Mesenchymal stem cell (in vitro differentiated cells and primary cell): ENCODE measurements at regions not wholly inside any gene's neighbourhood (a gene's known extent, or its start where the extent isn't known, plus 50 kb on each side); places are given as distances from the start of the nearest gene placed in this dataset.

Source experiments
- DNase-seq: peaks from one replicate; pipeline ENCODE4 v3.0.0-alpha.2; 2013
- H2AFZ ChIP-seq: one replicate; pipeline ENCODE4 v1.6.1; 2013; ENCODE audit warnings: low read depth, mild to moderate bottlenecking, control low read depth, inconsistent platforms, low read length, moderate library complexity
- H2AK5ac ChIP-seq: 2 replicates; pipeline ENCODE4 v1.6.1; 2013; ENCODE audit warnings: low read length, moderate library complexity, mild to moderate bottlenecking, inconsistent platforms; ENCODE audit not compliant: severe bottlenecking
- H2BK120ac ChIP-seq: one replicate; pipeline ENCODE4 v1.6.1; 2013; ENCODE audit warnings: low read depth, mild to moderate bottlenecking, inconsistent platforms, low read length, moderate library complexity
- H2BK12ac ChIP-seq, 2 experiments: one replicate each; pipeline ENCODE4 v1.6.1; 2013; ENCODE audit warnings: inconsistent platforms in 2 of 2, low read length in 2 of 2, mild to moderate bottlenecking in 2 of 2, moderate library complexity in 2 of 2, control low read depth in 1 of 2
- H2BK15ac ChIP-seq: one replicate; pipeline ENCODE4 v1.6.1; 2013; ENCODE audit warnings: mild to moderate bottlenecking, low read depth, inconsistent platforms; ENCODE audit not compliant: poor library complexity, severe bottlenecking
- H2BK5ac ChIP-seq: 2 replicates; pipeline ENCODE4 v1.6.1; 2013; ENCODE audit warnings: low read depth, mild to moderate bottlenecking, low read length, control low read depth, inconsistent platforms; ENCODE audit not compliant: poor library complexity, severe bottlenecking
- H3K14ac ChIP-seq, 2 experiments: one replicate each; pipeline ENCODE4 v1.6.1; 2013; ENCODE audit warnings: inconsistent platforms in 2 of 2, low read length in 2 of 2, control low read depth in 1 of 2, mild to moderate bottlenecking in 1 of 2, moderate library complexity in 1 of 2
- H3K18ac ChIP-seq, 2 experiments: one replicate each; pipeline ENCODE4 v1.6.1; 2013; ENCODE audit warnings: inconsistent platforms in 2 of 2, low read length in 2 of 2, control low read depth in 1 of 2, low read depth in 1 of 2, mild to moderate bottlenecking in 1 of 2
- H3K23ac ChIP-seq, 2 experiments: one replicate each; pipeline ENCODE4 v1.6.1; 2013; ENCODE audit warnings: inconsistent platforms in 2 of 2, low read length in 2 of 2, mild to moderate bottlenecking in 2 of 2, moderate library complexity in 2 of 2, control low read depth in 1 of 2
- H3K27ac ChIP-seq: 2 replicates; pipeline ENCODE4 v1.5.1; 2013; ENCODE audit warnings: mild to moderate bottlenecking, moderate library complexity, low read length, control low read depth, inconsistent platforms; ENCODE audit not compliant: poor library complexity, severe bottlenecking
- H3K27me3 ChIP-seq, 2 experiments: 2 replicates each; pipeline versions ENCODE4 v1.6.1 to v1.7.0; 2013; ENCODE audit warnings: low read length in 2 of 2, mild to moderate bottlenecking in 2 of 2, moderate library complexity in 2 of 2, control low read depth in 1 of 2, inconsistent platforms in 1 of 2; ENCODE audit not compliant: control insufficient read depth in 1 of 2, insufficient read depth in 1 of 2
- H3K36me3 ChIP-seq, 2 experiments: 2 replicates each; pipeline versions ENCODE4 v1.6.1 to v1.7.0; 2013; ENCODE audit warnings: low read length in 2 of 2, control low read depth in 1 of 2, inconsistent platforms in 1 of 2, low read depth in 1 of 2, mild to moderate bottlenecking in 1 of 2; ENCODE audit not compliant: insufficient read depth in 2 of 2, control insufficient read depth in 1 of 2
- H3K4ac ChIP-seq, 2 experiments: one replicate each; pipeline ENCODE4 v1.6.1; 2013; ENCODE audit warnings: inconsistent platforms in 2 of 2, low read length in 2 of 2, mild to moderate bottlenecking in 2 of 2, moderate library complexity in 2 of 2, control low read depth in 1 of 2, low read depth in 1 of 2
- H3K4me1 ChIP-seq: 2 replicates; pipeline ENCODE4 v1.6.1; 2013; ENCODE audit warnings: low read depth, low read length, control low read depth; ENCODE audit not compliant: control insufficient read depth, insufficient read depth
- H3K4me2 ChIP-seq: 2 replicates; pipeline ENCODE4 v1.6.1; 2013; ENCODE audit warnings: low read length, mild to moderate bottlenecking, inconsistent platforms; ENCODE audit not compliant: poor library complexity, severe bottlenecking
- H3K4me3 ChIP-seq, 2 experiments: 2 replicates each; pipeline versions ENCODE4 v1.5.1 to v1.7.0; 2013; ENCODE audit warnings: low read length in 2 of 2, mild to moderate bottlenecking in 2 of 2, control low read depth in 1 of 2, low read depth in 1 of 2; ENCODE audit not compliant: insufficient read depth in 1 of 2
- H3K79me1 ChIP-seq: replicated peaks from 2 replicates; pipeline ENCODE4 v1.6.1; 2013; ENCODE audit warnings: mild to moderate bottlenecking, control low read depth, low read length, inconsistent platforms; ENCODE audit not compliant: poor library complexity, severe bottlenecking
- H3K9ac ChIP-seq: 2 replicates; pipeline ENCODE4 v1.7.0; 2013; ENCODE audit warnings: mild to moderate bottlenecking, low read length, moderate library complexity
- H3K9me3 ChIP-seq: 2 replicates; pipeline ENCODE4 v1.7.0; 2013; ENCODE audit warnings: mild to moderate bottlenecking, low read length; ENCODE audit not compliant: control insufficient read depth
- H4K8ac ChIP-seq: one replicate; pipeline ENCODE4 v1.6.1; 2013; ENCODE audit warnings: inconsistent platforms, mild to moderate bottlenecking, low read length, moderate library complexity
- H4K91ac ChIP-seq: one replicate; pipeline ENCODE4 v1.6.1; 2013; ENCODE audit warnings: mild to moderate bottlenecking, low read length, inconsistent platforms
- WGBS: methylation state at CpG from one replicate; pipeline ENCODE4 v1.1.7; 2013; ENCODE audit warnings: mixed read lengths; 5-methylcytosine and 5-hydroxymethylcytosine counted together

- Histone ChIP-seq H3K14ac (no peak overlapping the region), H3K27me3 (no peaks in the 10 kb centered on the region)
- WGBS, result 100% methylated on average over 3 of the region's 3 CpGs
Observed at GRCh38 chr4:43233321-43233720, 340.8 kb downstream of the GRXCR1 start.

GRCh38 chr4:43234626-43235415, 342.3 kb downstream of the GRXCR1 start:
- no peak overlapping the region for H4K91ac ChIP-seq
- no peak overlapping the region for H2BK120ac ChIP-seq
- H3K4ac ChIP-seq, result no peak overlapping the region
- H3K36me3 ChIP-seq, result no peaks in the 10 kb centered on the region
- H2BK15ac ChIP-seq, result no peak overlapping the region
- H3K18ac ChIP-seq, result no peak overlapping the region
- peak; percentile 33 for DNase-seq
- no peaks in the 10 kb centered on the region for H3K9me3 ChIP-seq
- no peak overlapping the region for H3K23ac ChIP-seq
- no peak overlapping the region for H3K4me3 ChIP-seq
- no peaks in the 10 kb centered on the region for H3K4me1 ChIP-seq
- no peaks in the 10 kb centered on the region for H3K79me1 ChIP-seq
- H3K27ac ChIP-seq, result no peak overlapping the region
- H3K4me2 ChIP-seq, result no peak overlapping the region
- H2BK12ac ChIP-seq, result no peak overlapping the region
- H4K8ac ChIP-seq, result no peak overlapping the region
- 73% methylated on average over 4 of the region's 5 CpGs for WGBS
- H3K27me3 ChIP-seq, result no peaks in the 10 kb centered on the region
- H2BK5ac ChIP-seq, result no peak overlapping the region
- H3K9ac ChIP-seq, result no peak overlapping the region
- no peak overlapping the region for H2AFZ ChIP-seq
- no peak overlapping the region for H2AK5ac ChIP-seq
- no peak overlapping the region for H3K14ac ChIP-seq

More at GRCh38 chr4:43233321-43233720, 340.8 kb downstream of the GRXCR1 start:
- Histone ChIP-seq H2AFZ (no peak overlapping the region), H2BK15ac (no peak overlapping the region), H3K36me3 (no peaks in the 10 kb centered on the region), H4K8ac (no peak overlapping the region), H3K4ac (no peak overlapping the region), H3K79me1 (no peaks in the 10 kb centered on the region), H3K9me3 (no peaks in the 10 kb centered on the region), H3K27ac (no peak overlapping the region), H2BK5ac (no peak overlapping the region), H3K9ac (no peak overlapping the region), H3K4me1 (no peaks in the 10 kb centered on the region), H4K91ac (no peak overlapping the region), H2BK120ac (no peak overlapping the region), H2AK5ac (no peak overlapping the region), H2BK12ac (no peak overlapping the region), H3K4me3 (no peak overlapping the region), H3K4me2 (no peak overlapping the region), H3K18ac (no peak overlapping the region), H3K23ac (no peak overlapping the region)
- no peak for DNase-seq

- 100% methylated on average over 1 of the region's 1 CpG for WGBS
- Histone ChIP-seq H4K8ac (no peak overlapping the region), H4K91ac (no peak overlapping the region), H2BK120ac (no peak overlapping the region), H3K23ac (no peak overlapping the region), H3K4me1 (no peaks in the 10 kb centered on the region), H3K36me3 (no peaks in the 10 kb centered on the region), H3K27me3 (no peaks in the 10 kb centered on the region), H2BK5ac (no peak overlapping the region), H3K27ac (no peak overlapping the region), H3K18ac (no peak overlapping the region), H3K9me3 (no peaks in the 10 kb centered on the region), H3K9ac (no peak overlapping the region), H3K4me2 (no peak overlapping the region), H2AK5ac (no peak overlapping the region), H2BK12ac (no peak overlapping the region), H2BK15ac (no peak overlapping the region), H2AFZ (no peak overlapping the region), H3K4me3 (no peak overlapping the region), H3K79me1 (no peaks in the 10 kb centered on the region), H3K14ac (no peak overlapping the region), H3K4ac (no peak overlapping the region)
- no peak for DNase-seq
Observed at GRCh38 chr4:43238008-43238407, 345.5 kb downstream of the GRXCR1 start.

GRCh38 chr4:43238585-43238984, 346.1 kb downstream of the GRXCR1 start:
- Histone ChIP-seq H3K4me2 (no peak overlapping the region), H2AFZ (no peak overlapping the region), H3K14ac (no peak overlapping the region), H3K4ac (no peak overlapping the region), H3K9me3 (no peaks in the 10 kb centered on the region), H3K36me3 (no peaks in the 10 kb centered on the region), H2BK120ac (no peak overlapping the region), H3K18ac (no peak overlapping the region), H3K9ac (no peak overlapping the region), H2BK15ac (no peak overlapping the region), H2BK5ac (no peak overlapping the region), H3K27ac (no peak overlapping the region), H2BK12ac (no peak overlapping the region), H4K8ac (no peak overlapping the region), H3K79me1 (no peaks in the 10 kb centered on the region), H2AK5ac (no peak overlapping the region), H3K23ac (no peak overlapping the region), H3K4me3 (no peak overlapping the region), H4K91ac (no peak overlapping the region), H3K27me3 (no peaks in the 10 kb centered on the region), H3K4me1 (no peaks in the 10 kb centered on the region)
- no peak for DNase-seq
